H1 (cell line): ENCODE measurements at regions not wholly inside any gene's neighbourhood (a gene's known extent, or its start where the extent isn't known, plus 50 kb on each side); places are given as distances from the start of the nearest gene placed in this dataset.

Source experiments
- CTCF ChIA-PET: fragments of 300-600 bp; sonication (Branson Sonifier 250); formaldehyde crosslinking; loops from one replicate; lab custom pipeline; 2021; ENCODE audit not compliant: partially characterized antibody; lab: Charles Lee
- POLR2A ChIA-PET: fragments of 300-600 bp; sonication (Branson Sonifier 250); formaldehyde crosslinking; loops from one replicate; lab custom pipeline; 2021; ENCODE audit warnings: inconsistent platforms; ENCODE audit not compliant: partially characterized antibody; lab: Charles Lee
- DNase-seq, 2 experiments: peaks; one replicate each; pipeline versions ENCODE4 v3.0.0 to v3.0.0-alpha.2; 2010 to 2022; ENCODE audit warnings: low spot score in 2 of 2, low read depth in 1 of 2, mixed read lengths in 1 of 2
- FAIRE-seq: peaks from 2 replicates; lab custom pipeline; 2011; peaks lifted over from hg19 to GRCh38; lab: Jason Lieb, UNC
- H2AFZ ChIP-seq: 2 replicates; pipeline ENCODE4 v1.8.1; 2012; ENCODE audit warnings: low read length, inconsistent platforms
- H2AK5ac ChIP-seq: 2 replicates; pipeline ENCODE4 v1.6.1; 2013; ENCODE audit warnings: low read depth, low read length
- H2BK120ac ChIP-seq: replicated peaks from 2 replicates; pipeline ENCODE3; 2013; ENCODE audit warnings: low read depth, low read length, inconsistent platforms
- H2BK12ac ChIP-seq: 2 replicates; pipeline ENCODE4 v1.6.1; 2013; ENCODE audit warnings: low read depth, low read length
- H2BK15ac ChIP-seq: 2 replicates; pipeline ENCODE4 v1.6.1; 2013; ENCODE audit warnings: low read length
- H2BK20ac ChIP-seq: 2 replicates; pipeline ENCODE4 v1.6.1; 2013; ENCODE audit warnings: low read length
- H2BK5ac ChIP-seq: 2 replicates; pipeline ENCODE4 v1.6.1; 2013; ENCODE audit warnings: low read depth, low read length
- H3K14ac ChIP-seq: 2 replicates; pipeline ENCODE4 v1.6.1; 2013; ENCODE audit warnings: inconsistent platforms; ENCODE audit not compliant: insufficient read length
- H3K18ac ChIP-seq: 2 replicates; pipeline ENCODE4 v1.6.1; 2013; ENCODE audit warnings: low read length; ENCODE audit errors: extremely low read depth
- H3K23ac ChIP-seq: 2 replicates; pipeline ENCODE4 v1.6.1; 2013; ENCODE audit warnings: inconsistent platforms; ENCODE audit not compliant: insufficient read length
- H3K23me2 ChIP-seq: 2 replicates; pipeline ENCODE4 v1.6.1; 2013; ENCODE audit warnings: low read depth, low read length
- H3K27ac ChIP-seq: 2 replicates; pipeline ENCODE4 v1.6.1; 2011; ENCODE audit warnings: low read depth, low read length, inconsistent platforms
- H3K27me3 ChIP-seq, 4 experiments: replicated peaks in 1 of 4; 1 replicate in 1 of 4; 2 replicates in 3 of 4; pipeline versions ENCODE4 v1.6.1 to v1.8.1; 2011 to 2013; ENCODE audit warnings: low read length in 3 of 4, mild to moderate bottlenecking in 3 of 4, inconsistent platforms in 2 of 4, mixed read lengths in 2 of 4, moderate library complexity in 1 of 4; ENCODE audit not compliant: control insufficient read depth in 3 of 4, insufficient read depth in 3 of 4; ENCODE audit errors: extremely low read depth in 1 of 4
- H3K36me3 ChIP-seq, 4 experiments: 2 replicates each; pipeline versions ENCODE4 v1.6.1 to v1.8.1; 2011 to 2013; ENCODE audit warnings: mild to moderate bottlenecking in 4 of 4, low read length in 3 of 4, moderate library complexity in 2 of 4, control low read depth in 1 of 4, inconsistent platforms in 1 of 4; ENCODE audit not compliant: insufficient read depth in 4 of 4, control insufficient read depth in 2 of 4
- H3K4ac ChIP-seq: replicated peaks from 2 replicates; pipeline ENCODE3; 2013; ENCODE audit warnings: low read length, low read depth, mixed read lengths, inconsistent platforms; ENCODE audit not compliant: insufficient read length
- H3K4me1 ChIP-seq, 4 experiments: replicated peaks in 1 of 4; 1 replicate in 1 of 4; 2 replicates in 3 of 4; pipeline versions ENCODE4 v1.6.1 to v1.8.1; 2011 to 2013; ENCODE audit warnings: low read length in 3 of 4, inconsistent platforms in 2 of 4, mixed read lengths in 1 of 4; ENCODE audit not compliant: insufficient read depth in 4 of 4, control insufficient read depth in 3 of 4
- H3K4me2 ChIP-seq, 2 experiments: 2 replicates each; pipeline versions ENCODE4 v1.6.1 to v1.8.1; 2011 to 2013; ENCODE audit warnings: low read depth in 2 of 2, low read length in 2 of 2, control low read depth in 1 of 2, inconsistent platforms in 1 of 2, mild to moderate bottlenecking in 1 of 2; ENCODE audit not compliant: insufficient read depth in 1 of 2
- H3K4me3 ChIP-seq, 4 experiments: fragments of 200-600, 300-600 bp in 1 of 4; sonication (generic), shearing (Covaris generic), sonication (Bioruptor Twin) in 1 of 4; 2 replicates each; pipeline versions ENCODE4 v1.5.1 to v1.8.1; 2011 to 2016; ENCODE audit warnings: low read length in 4 of 4, low read depth in 3 of 4, control low read depth in 2 of 4, inconsistent platforms in 2 of 4, mild to moderate bottlenecking in 2 of 4, mixed read lengths in 1 of 4, moderate library complexity in 1 of 4; ENCODE audit not compliant: insufficient read depth in 2 of 4; ENCODE audit errors: extremely low read depth in 1 of 4
- H3K56ac ChIP-seq: replicated peaks from 2 replicates; pipeline ENCODE3; 2013; ENCODE audit warnings: low read depth, mild to moderate bottlenecking, mixed read lengths, low read length, inconsistent platforms; ENCODE audit not compliant: insufficient read length
- H3K79me1 ChIP-seq: 2 replicates; pipeline ENCODE4 v1.6.1; 2013; ENCODE audit warnings: low read depth, low read length, control low read depth
- H3K79me2 ChIP-seq, 2 experiments: 2 replicates each; pipeline versions ENCODE4 v1.6.1 to v1.8.1; 2012 to 2013; ENCODE audit warnings: low read length in 2 of 2, mild to moderate bottlenecking in 2 of 2, inconsistent platforms in 1 of 2; ENCODE audit not compliant: insufficient read depth in 2 of 2, control insufficient read depth in 1 of 2
- H3K9ac ChIP-seq, 4 experiments: replicated peaks in 1 of 4; 1 replicate in 1 of 4; 2 replicates in 3 of 4; pipeline versions ENCODE4 v1.6.1 to v1.8.1; 2011 to 2013; ENCODE audit warnings: low read depth in 3 of 4, low read length in 3 of 4, control low read depth in 2 of 4, mild to moderate bottlenecking in 2 of 4, moderate library complexity in 2 of 4, inconsistent platforms in 1 of 4; ENCODE audit errors: extremely low read depth in 1 of 4
- H3K9me3 ChIP-seq, 2 experiments: 2 replicates each; pipeline versions ENCODE4 v1.6.1 to v1.8.1; 2012 to 2013; ENCODE audit warnings: mild to moderate bottlenecking in 2 of 2, moderate library complexity in 2 of 2, control low read depth in 1 of 2, inconsistent platforms in 1 of 2, low read depth in 1 of 2, low read length in 1 of 2, mixed read lengths in 1 of 2; ENCODE audit not compliant: insufficient read depth in 2 of 2
- H4K20me1 ChIP-seq, 2 experiments: replicated peaks in 1 of 2; 2 replicates each; pipeline versions ENCODE3 to v1.8.1; 2011 to 2013; ENCODE audit warnings: inconsistent platforms in 2 of 2, low read length in 2 of 2, mild to moderate bottlenecking in 1 of 2; ENCODE audit not compliant: insufficient read depth in 2 of 2, control insufficient read depth in 1 of 2
- H4K5ac ChIP-seq: 2 replicates; pipeline ENCODE4 v1.6.1; 2013; ENCODE audit warnings: low read length, low read depth, mixed read lengths, inconsistent platforms; ENCODE audit not compliant: insufficient read length
- H4K8ac ChIP-seq: 2 replicates; pipeline ENCODE4 v1.8.0; 2013; ENCODE audit warnings: mild to moderate bottlenecking, moderate library complexity, low read length, inconsistent platforms; ENCODE audit not compliant: insufficient read depth; ENCODE audit errors: extremely low read depth
- H4K91ac ChIP-seq: replicated peaks from 2 replicates; pipeline ENCODE3; 2013; ENCODE audit warnings: low read length, mixed read lengths, inconsistent platforms; ENCODE audit not compliant: insufficient read length
- ASH2L ChIP-seq: fragments of 200-600, 300-600 bp; sonication (generic); IDR thresholded peaks from one replicate; pipeline ENCODE4 v1.7.1; 2017; ENCODE audit warnings: low read length
- CBX8 ChIP-seq: fragments of 300-800, 300-1000 bp; sonication (generic); IDR thresholded peaks from 2 replicates; pipeline ENCODE4 v1.7.1; 2016; ENCODE audit warnings: low read depth, low read length, borderline replicate concordance
- CEBPB ChIP-seq: IDR thresholded peaks from 2 replicates; pipeline ENCODE4 v1.6.1; 2012; ENCODE audit warnings: low read depth, low read length
- NANOG ChIP-seq: IDR thresholded peaks from 2 replicates; pipeline ENCODE4 v1.6.1; 2011; ENCODE audit warnings: low read length, low read depth, mild to moderate bottlenecking, inconsistent platforms; ENCODE audit not compliant: insufficient read depth, poor library complexity, severe bottlenecking
- SIX5 ChIP-seq: IDR thresholded peaks from 2 replicates; pipeline ENCODE4 v1.6.1; 2011; ENCODE audit warnings: mild to moderate bottlenecking, low read depth, low read length
- WGBS, 2 experiments: shearing (Covaris generic) in 1 of 2; methylation state at CpG; one replicate each; pipeline versions ENCODE4 v1.1.6 to v1.1.7; 2013 to 2015; ENCODE audit warnings: low lambda C conversion rate in 2 of 2, mixed read lengths in 2 of 2, inconsistent platforms in 1 of 2, low coverage in 1 of 2, missing lambda C conversion rate in 1 of 2; ENCODE audit not compliant: insufficient replicate concordance in 2 of 2, insufficient coverage in 1 of 2, insufficient read length in 1 of 2; ENCODE audit errors: extremely low coverage in 1 of 2, missing lambda C conversion rate in 1 of 2; 5-methylcytosine and 5-hydroxymethylcytosine counted together

DNA sequence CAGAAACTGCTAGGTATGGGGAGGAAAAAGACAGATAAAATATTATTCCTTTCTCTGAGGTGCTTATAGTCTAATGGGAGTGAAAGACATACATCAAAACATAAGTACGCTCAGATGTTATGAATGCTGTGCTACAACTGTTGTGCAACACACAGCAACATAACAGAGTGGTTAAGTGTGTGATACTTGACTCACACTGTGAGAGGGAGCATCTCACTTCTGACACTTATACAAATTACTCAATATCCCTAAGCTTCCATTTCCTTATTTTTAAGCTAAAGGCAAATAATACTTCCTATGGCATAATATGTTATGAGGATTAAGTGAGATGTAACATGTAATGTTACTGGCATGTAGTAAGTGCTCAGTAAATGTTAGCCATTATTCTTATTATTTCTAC is 110.6 kb upstream of the FER start:
- H3K27me3 ChIP-seq, result no peaks in the 10 kb centered on the region
- no peaks in the 10 kb centered on the region for H3K79me1 ChIP-seq
- WGBS, 2 experiments, result 85% methylated on average over 1 of the region's 1 CpG; no CpG with 5 or more reads in 1 of the 2 experiments
- no peak overlapping the region for H3K4me3 ChIP-seq
- H4K20me1 ChIP-seq, result no peaks in the 10 kb centered on the region
- H4K5ac ChIP-seq, result no peak overlapping the region
- no peak overlapping the region; the same call in 1 of the 2 replicates for H2BK5ac ChIP-seq
- CTCF ChIA-PET, result interaction anchor here (0.9 to 2.5 kb wide), 3 partner anchors 19 to 116 kb away, joined by 3 to 8 read pairs (median 6); no protein-coding TSS in a partner anchor
- H2BK120ac ChIP-seq, result peak overlapping the region; percentile 16
- H4K8ac ChIP-seq, result no peak overlapping the region
- TF ChIP-seq NANOG (no peak), ASH2L (no peak), CEBPB (peak; percentile 50; the same call in 1 of the 2 replicates), CBX8 (no peak), SIX5 (no peak)
- TF ChIP-seq, all 59 proteins: peak for 1
- Histone ChIP-seq H2BK12ac (no peak overlapping the region), H3K23ac (no peak overlapping the region), H3K4me1 (peaks cover 2 to 14% (median 9%) of the 10 kb centered on the region in 4 experiments; a peak in 4 of 7 replicates), H2AFZ (no peak overlapping the region), H4K91ac (peak overlapping the region; percentile 61), H3K4ac (no peak overlapping the region), H3K56ac (no peak overlapping the region), H2BK20ac (peak overlapping the region; percentile 36; the same call in 1 of the 2 replicates), H2AK5ac (peak overlapping the region; percentile 68; the same call in 1 of the 2 replicates), H3K27ac (no peak overlapping the region), H3K23me2 (no peaks in the 10 kb centered on the region), H3K36me3 (no peaks in the 10 kb centered on the region), H3K79me2 (no peaks in the 10 kb centered on the region), H3K9ac (no peak overlapping the region), H3K18ac (no peak overlapping the region), H3K4me2 (0 out of 4 replicates have a peak overlapping the region, but pooled peaks of 1 of the 2 experiments have one; percentile 38), H2BK15ac (no peak overlapping the region), H3K14ac (no peak overlapping the region), H3K9me3 (no peaks in the 10 kb centered on the region)
- FAIRE-seq (no peak), DNase-seq (no peak)
- POLR2A ChIA-PET, result interaction anchor here (0.6 kb wide), 1 partner anchor 664 kb away, joined by 3 read pairs; no protein-coding TSS in a partner anchor
